ENCODE measurements at regions not wholly inside any gene's neighbourhood (a gene's known extent, or its start where the extent isn't known, plus 50 kb on each side); places are given as distances from the start of the nearest gene placed in this dataset.

GRCh38 chr16:86026916-86027315, 128.0 kb downstream of the IRF8 start:
- no peak for DNase-seq (ENCODE audit: extremely low spot score)
- ChIA-PET CTCF (interaction anchor here (0.7 to 2.8 kb wide), 3 partner anchors 169 to 206 kb away, joined by 3 to 9 read pairs (median 4); no protein-coding TSS in a partner anchor), POLR2A (no interaction called here)
- no peak for TF ChIP-seq CTCF (IDR thresholded peaks at IDR 0.05; ENCODE audit: control extremely low read depth, extremely low read depth, low read depth, missing control alignments)

GRCh38 chr16:86027373-86028126, 128.6 kb downstream of the IRF8 start:
- CTCF ChIA-PET, result interaction anchor here (1.0 to 2.8 kb wide), 4 partner anchors 12 to 208 kb away, joined by 3 to 9 read pairs (median 6); no protein-coding TSS in a partner anchor
- DNase-seq (ENCODE audit: extremely low spot score), result no peak
- POLR2A ChIA-PET, result no interaction called here
- TF ChIP-seq CTCF (IDR thresholded peaks at IDR 0.05; ENCODE audit: control extremely low read depth, extremely low read depth, low read depth, missing control alignments), result no peak

GRCh38 chr16:86029131-86029741, 130.3 kb downstream of the IRF8 start:
- POLR2A ChIA-PET, result no interaction called here
- TF ChIP-seq CTCF (IDR thresholded peaks at IDR 0.05; ENCODE audit: control extremely low read depth, extremely low read depth, low read depth, missing control alignments), result no peak
- CTCF ChIA-PET, result interaction anchor here (1.5 to 2.8 kb wide), 3 partner anchors 12 to 208 kb away, joined by 6 to 9 read pairs (median 6); no protein-coding TSS in a partner anchor
- DNase-seq (ENCODE audit: extremely low spot score), result no peak

GRCh38 chr16:86030116-86030515, 131.2 kb downstream of the IRF8 start:
- POLR2A ChIA-PET, result no interaction called here
- no peak for TF ChIP-seq CTCF (IDR thresholded peaks at IDR 0.05; ENCODE audit: control extremely low read depth, extremely low read depth, low read depth, missing control alignments)
- CTCF ChIA-PET, result interaction anchor here (1.8 to 5.7 kb wide), 3 partner anchors 8 to 14 kb away, joined by 6 to 23 read pairs (median 7); no protein-coding TSS in a partner anchor
- no peak for DNase-seq (ENCODE audit: extremely low spot score)

GRCh38 chr16:86031141-86031678, 132.2 kb downstream of the IRF8 start:
- CTCF ChIA-PET, result interaction anchor here (1.5 to 5.7 kb wide), 4 partner anchors 9 to 210 kb away, joined by 4 to 23 read pairs (median 10); no protein-coding TSS in a partner anchor
- POLR2A ChIA-PET, result no interaction called here

More at GRCh38 chr16:86031141-86031678, 132.2 kb downstream of the IRF8 start:
- DNase-seq (ENCODE audit: extremely low spot score), result no peak
- TF ChIP-seq CTCF (IDR thresholded peaks at IDR 0.05; ENCODE audit: control extremely low read depth, extremely low read depth, low read depth, missing control alignments), result no peak
